ENCODE measurements at regions not wholly inside any gene's neighbourhood (a gene's known extent, or its start where the extent isn't known, plus 50 kb on each side); places are given as distances from the start of the nearest gene placed in this dataset.
"Not testable (repeated sequence)": the region's sequence is repeated elsewhere in the genome, so short reads cannot be mapped to it uniquely, and the experiment has no call there.

DNA sequence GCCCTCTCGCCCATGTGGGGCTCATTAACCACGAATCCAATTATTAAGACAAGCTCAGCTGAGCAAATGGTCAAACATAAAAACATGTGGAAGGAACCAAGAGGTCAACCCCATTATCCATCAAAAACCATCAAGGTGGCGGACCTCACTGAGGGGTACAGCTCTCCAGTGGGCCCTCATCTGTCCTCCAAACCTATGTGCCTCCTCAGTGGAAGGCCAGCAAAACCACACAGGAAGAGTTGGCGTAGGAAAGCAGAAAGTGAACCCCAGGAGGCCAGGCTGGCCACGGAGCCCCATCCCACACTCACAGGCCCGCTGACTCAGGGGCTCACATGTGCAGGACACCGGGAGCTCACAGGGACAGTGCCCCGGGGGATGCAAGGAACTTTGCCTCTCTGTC lies 66.5 kb upstream of the CLEC6A start:
- H3K27ac ChIP-seq (ENCODE audit: insufficient read depth, low read depth, low read length, poor library complexity, severe bottlenecking); H3K36me3 ChIP-seq (ENCODE audit: control insufficient read depth, insufficient read depth, low read length); H3K4me1 ChIP-seq (ENCODE audit: control insufficient read depth, insufficient read depth, low read length); H3K9me3 ChIP-seq (ENCODE audit: control insufficient read depth, low read length); H3K4me3 ChIP-seq (ENCODE audit: insufficient read depth, low read depth, low read length): not testable (repeated sequence)
- H3K27me3 ChIP-seq (ENCODE audit: control insufficient read depth, insufficient read depth, low read length, poor library complexity, severe bottlenecking), result peaks cover 13% of the 10 kb centered on the region
- WGBS, 2 experiments, result 72 to 81% methylated on average over 7 to 8 of the region's 8 CpGs

DNA sequence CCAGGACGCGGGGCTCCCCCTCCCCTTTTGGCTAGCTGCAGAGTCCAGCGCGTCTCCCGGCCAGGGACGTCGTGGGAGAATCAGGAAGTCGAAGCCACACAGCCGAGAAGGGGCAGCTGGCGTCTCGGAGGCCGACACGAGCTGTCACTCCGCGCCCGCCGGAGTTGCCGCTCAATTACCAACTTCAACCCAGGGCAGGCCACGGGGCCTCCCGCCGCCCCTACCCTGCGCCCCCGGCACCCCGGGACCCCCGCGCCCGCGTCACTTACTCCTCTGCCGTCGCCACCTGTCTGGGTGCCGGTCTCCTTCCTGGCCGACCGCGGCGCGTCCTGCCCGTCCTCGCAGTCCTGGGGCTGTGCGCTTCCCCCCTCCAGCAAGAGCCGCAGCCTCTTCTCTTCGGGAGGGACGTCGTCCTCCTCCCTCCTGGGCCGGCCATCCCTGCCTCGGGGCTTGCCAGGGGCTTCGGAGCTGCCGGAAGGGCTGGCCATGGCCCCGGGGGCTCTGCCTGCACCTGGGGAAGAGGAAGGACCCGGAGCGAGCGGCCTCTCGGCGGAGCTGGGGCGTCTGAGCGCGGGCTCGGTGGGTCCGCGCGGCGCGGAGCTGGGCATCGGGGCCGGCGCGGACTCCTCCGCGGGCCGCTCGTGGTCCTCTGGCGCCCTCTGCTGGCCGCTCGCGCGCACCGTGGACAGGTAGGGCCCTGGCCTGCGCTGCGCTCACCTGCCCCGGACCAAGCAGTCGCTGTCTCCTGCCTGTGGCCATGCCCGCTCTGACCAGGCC lies 65.6 kb upstream of the CLEC6A start:
- Histone ChIP-seq H3K27me3 (ENCODE audit: control insufficient read depth, insufficient read depth, low read length, poor library complexity, severe bottlenecking) (peaks cover 13% of the 10 kb centered on the region), H3K4me3 (ENCODE audit: insufficient read depth, low read depth, low read length) (peak overlapping the region; percentile 44)
- H3K4me1 ChIP-seq (ENCODE audit: control insufficient read depth, insufficient read depth, low read length); H3K36me3 ChIP-seq (ENCODE audit: control insufficient read depth, insufficient read depth, low read length); H3K9me3 ChIP-seq (ENCODE audit: control insufficient read depth, low read length); H3K27ac ChIP-seq (ENCODE audit: insufficient read depth, low read depth, low read length, poor library complexity, severe bottlenecking): not testable (repeated sequence)
- 2 to 3% methylated on average over 81 of the region's 81 CpGs for WGBS, 2 experiments

DNA sequence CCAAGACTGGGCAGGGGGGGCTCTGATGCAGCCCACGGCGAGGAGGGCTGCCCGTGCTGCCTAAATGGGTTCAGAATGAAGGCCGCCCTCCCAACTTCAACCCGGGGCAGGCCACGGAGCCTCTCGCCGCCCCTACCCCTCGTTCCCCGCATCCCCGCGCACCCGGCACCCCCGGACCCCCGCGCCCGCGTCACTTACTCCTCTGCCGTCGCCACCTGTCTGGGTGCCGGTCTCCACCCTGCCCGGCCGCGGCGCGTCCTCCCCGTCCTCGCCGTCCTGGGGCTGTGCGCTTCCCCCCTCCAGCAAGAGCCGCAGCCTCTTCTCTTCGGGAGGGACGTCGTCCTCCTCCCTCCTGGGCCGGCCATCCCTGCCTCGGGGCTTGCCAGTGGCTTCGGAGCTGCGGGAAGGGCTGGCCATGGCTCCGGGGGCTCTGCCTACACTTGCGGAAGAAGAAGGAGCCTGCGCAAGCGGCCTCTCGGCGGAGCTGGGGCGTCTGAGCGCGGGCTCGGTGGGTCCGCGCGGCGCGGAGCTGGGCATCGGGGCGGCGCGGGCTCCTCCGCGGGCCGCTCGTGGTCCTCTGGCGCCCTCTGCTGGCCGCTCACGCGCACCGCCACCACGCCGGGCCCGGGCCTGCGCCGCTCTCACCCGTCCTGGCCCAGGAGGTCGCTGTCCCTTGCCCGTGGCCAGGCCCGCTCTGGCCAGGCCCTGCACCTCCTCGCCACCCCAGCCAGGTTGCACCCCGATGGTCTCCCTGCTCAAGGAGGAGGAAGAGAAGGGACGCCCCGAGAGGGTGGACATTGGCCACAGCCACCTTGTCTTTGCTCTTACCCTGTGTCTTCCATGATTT lies 59.3 kb upstream of the CLEC6A start:
- H3K4me3 ChIP-seq (ENCODE audit: insufficient read depth, low read depth, low read length), result peak overlapping the region; percentile 52
- H3K27ac ChIP-seq (ENCODE audit: insufficient read depth, low read depth, low read length, poor library complexity, severe bottlenecking); H3K4me1 ChIP-seq (ENCODE audit: control insufficient read depth, insufficient read depth, low read length); H3K9me3 ChIP-seq (ENCODE audit: control insufficient read depth, low read length); H3K36me3 ChIP-seq (ENCODE audit: control insufficient read depth, insufficient read depth, low read length): not testable (repeated sequence)
- WGBS, 2 experiments, result 12% methylated on average over 77 to 79 of the region's 79 CpGs
- H3K27me3 ChIP-seq (ENCODE audit: control insufficient read depth, insufficient read depth, low read length, poor library complexity, severe bottlenecking), result peaks cover 12% of the 10 kb centered on the region

DNA sequence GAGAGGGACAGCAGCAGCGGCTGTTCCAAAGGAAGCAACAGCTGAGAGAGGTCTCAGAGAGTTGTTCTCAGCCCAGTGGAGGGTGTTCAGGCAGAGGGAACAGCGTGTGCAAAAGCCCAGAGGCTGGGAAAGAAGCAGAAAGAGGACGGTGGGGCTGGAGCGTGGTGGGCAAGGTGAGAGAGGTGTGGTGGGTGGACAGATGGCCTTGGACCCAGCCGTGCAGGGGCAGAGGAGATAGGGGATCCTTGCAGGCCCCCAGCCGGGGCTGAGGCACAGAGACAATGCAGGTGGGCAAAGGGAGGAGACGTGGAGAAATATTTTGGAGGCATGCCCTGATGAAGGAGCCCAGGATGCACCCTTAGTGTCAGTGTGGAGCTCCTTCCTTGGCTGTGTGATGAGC lies 58.4 kb upstream of the CLEC6A start:
- not testable (repeated sequence) for H3K4me3 ChIP-seq (ENCODE audit: insufficient read depth, low read depth, low read length); H3K9me3 ChIP-seq (ENCODE audit: control insufficient read depth, low read length); H3K36me3 ChIP-seq (ENCODE audit: control insufficient read depth, insufficient read depth, low read length); H3K27ac ChIP-seq (ENCODE audit: insufficient read depth, low read depth, low read length, poor library complexity, severe bottlenecking); H3K4me1 ChIP-seq (ENCODE audit: control insufficient read depth, insufficient read depth, low read length)
- WGBS, 2 experiments, result 71 to 73% methylated on average over 7 of the region's 7 CpGs
- peaks cover 12% of the 10 kb centered on the region for H3K27me3 ChIP-seq (ENCODE audit: control insufficient read depth, insufficient read depth, low read length, poor library complexity, severe bottlenecking)

DNA sequence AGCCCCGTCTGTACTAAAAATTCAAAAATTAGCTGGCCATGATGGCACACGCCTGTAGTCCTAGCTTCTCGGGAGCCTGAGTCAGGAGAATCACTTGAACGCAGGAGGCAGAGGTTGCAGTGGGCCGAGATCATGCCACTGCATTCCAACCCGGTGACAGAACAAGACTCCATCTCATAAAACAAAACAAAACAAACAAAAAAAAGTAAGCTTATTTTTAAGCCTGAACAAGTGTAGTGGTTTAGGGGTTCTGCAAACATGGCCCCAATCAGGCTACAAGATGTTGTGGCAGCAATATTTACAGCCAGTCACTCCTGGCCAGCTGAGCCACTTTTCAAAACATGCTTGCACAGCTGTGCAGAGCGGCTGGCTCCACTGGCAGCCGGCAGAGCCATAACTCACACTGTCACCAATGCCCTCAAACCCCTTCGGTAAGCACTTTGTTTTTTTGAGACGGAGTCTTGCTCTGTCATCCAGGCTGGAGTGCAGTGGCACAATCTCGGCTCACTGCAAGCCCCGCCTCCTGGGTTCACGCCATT lies 56.2 kb upstream of the CLEC6A start:
- H3K4me1 ChIP-seq (ENCODE audit: control insufficient read depth, insufficient read depth, low read length); H3K9me3 ChIP-seq (ENCODE audit: control insufficient read depth, low read length); H3K36me3 ChIP-seq (ENCODE audit: control insufficient read depth, insufficient read depth, low read length); H3K4me3 ChIP-seq (ENCODE audit: insufficient read depth, low read depth, low read length); H3K27ac ChIP-seq (ENCODE audit: insufficient read depth, low read depth, low read length, poor library complexity, severe bottlenecking): not testable (repeated sequence)
- peaks cover 12% of the 10 kb centered on the region for H3K27me3 ChIP-seq (ENCODE audit: control insufficient read depth, insufficient read depth, low read length, poor library complexity, severe bottlenecking)
- WGBS, 2 experiments, result 87 to 89% methylated on average over 13 of the region's 13 CpGs

DNA sequence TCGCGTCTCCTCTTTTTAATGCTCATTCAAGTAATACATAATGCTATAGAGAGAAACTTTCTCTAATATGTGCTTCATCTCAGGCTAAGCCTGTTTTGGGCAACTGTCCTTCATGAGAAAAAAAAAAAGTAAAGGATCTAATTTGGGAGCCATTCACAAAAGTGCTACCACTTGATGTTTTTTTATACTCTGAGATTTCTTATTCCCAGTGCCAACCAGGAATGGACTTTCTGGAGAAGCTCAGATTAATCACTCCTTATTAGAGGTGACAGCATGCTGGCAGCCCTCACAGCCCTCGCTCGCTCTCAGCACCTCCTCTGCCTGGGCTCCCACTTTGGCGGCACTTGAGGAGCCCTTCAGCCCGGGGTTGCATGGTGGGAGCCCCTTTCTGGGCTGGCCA lies 51.9 kb upstream of the CLEC6A start:
- H3K27ac ChIP-seq (ENCODE audit: insufficient read depth, low read depth, low read length, poor library complexity, severe bottlenecking); H3K36me3 ChIP-seq (ENCODE audit: control insufficient read depth, insufficient read depth, low read length); H3K9me3 ChIP-seq (ENCODE audit: control insufficient read depth, low read length); H3K27me3 ChIP-seq (ENCODE audit: control insufficient read depth, insufficient read depth, low read length, poor library complexity, severe bottlenecking); H3K4me1 ChIP-seq (ENCODE audit: control insufficient read depth, insufficient read depth, low read length); H3K4me3 ChIP-seq (ENCODE audit: insufficient read depth, low read depth, low read length): not testable (repeated sequence)
- WGBS, 2 experiments, result 93 to 98% methylated on average over 4 of the region's 6 CpGs

DNA sequence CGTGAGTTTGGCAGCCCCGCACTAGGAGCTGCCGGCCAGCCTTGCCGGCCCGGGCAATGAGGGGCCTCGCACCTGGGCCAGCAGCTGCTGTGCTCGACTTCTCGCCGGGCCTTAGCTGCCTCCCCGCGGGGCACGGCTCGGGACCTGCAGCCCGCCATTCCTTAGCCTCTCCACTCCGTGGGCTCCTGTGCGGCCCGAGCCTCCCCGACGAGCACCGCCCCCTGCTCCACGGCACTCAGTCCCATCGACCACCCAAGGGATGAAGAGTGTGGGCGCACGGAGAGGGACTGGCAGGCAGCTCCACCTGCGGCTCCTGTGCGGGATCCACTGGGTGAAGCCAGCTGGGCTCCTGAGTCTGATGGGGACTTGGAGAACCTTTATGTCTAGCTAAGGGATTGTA lies 51.4 kb upstream of the CLEC6A start:
- H3K27me3 ChIP-seq (ENCODE audit: control insufficient read depth, insufficient read depth, low read length, poor library complexity, severe bottlenecking); H3K4me3 ChIP-seq (ENCODE audit: insufficient read depth, low read depth, low read length); H3K9me3 ChIP-seq (ENCODE audit: control insufficient read depth, low read length); H3K4me1 ChIP-seq (ENCODE audit: control insufficient read depth, insufficient read depth, low read length); H3K27ac ChIP-seq (ENCODE audit: insufficient read depth, low read depth, low read length, poor library complexity, severe bottlenecking); H3K36me3 ChIP-seq (ENCODE audit: control insufficient read depth, insufficient read depth, low read length): not testable (repeated sequence)
- 92 to 93% methylated on average over 26 of the region's 26 CpGs for WGBS, 2 experiments
